Stomach (tissue), 8 donors: ENCODE measurements at regions not wholly inside any gene's neighbourhood (a gene's known extent, or its start where the extent isn't known, plus 50 kb on each side); places are given as distances from the start of the nearest gene placed in this dataset.

ENCODE experiments used
- DNase-seq, 2 donors: peaks; one replicate each; pipeline versions ENCODE4 v3.0.0 to v3.0.0-alpha.2; 2013 to 2019
- H3K27ac ChIP-seq, 5 donors: fragments of 200-600 bp in 4 of 5; sonication (generic) in 4 of 5; one replicate each; pipeline ENCODE4 v1.5.1; 2013 to 2019; ENCODE audit warnings: mild to moderate bottlenecking in 1 of 5, moderate library complexity in 1 of 5
- H3K27me3 ChIP-seq, 3 donors: fragments of 200-600 bp; sonication (generic); one replicate each; pipeline ENCODE4 v1.5.1; 2017 to 2019; ENCODE audit warnings: mixed run types in 1 of 3
- H3K36me3 ChIP-seq, 4 donors: fragments of 200-600 bp; sonication (generic); 1 replicate in 3 of 4; 2 replicates in 1 of 4; pipeline ENCODE4 v1.5.1; 2016 to 2019
- H3K4me1 ChIP-seq, 4 donors: fragments of 200-600 bp; sonication (generic); one replicate each; pipeline ENCODE4 v1.5.1; 2016 to 2019
- H3K4me3 ChIP-seq, 4 donors: fragments of 200-600 bp; sonication (generic) in 3 of 4; one replicate each; pipeline ENCODE4 v1.5.1; 2016 to 2019; ENCODE audit warnings: mild to moderate bottlenecking in 1 of 4
- H3K9me3 ChIP-seq, 4 donors: fragments of 200-600 bp; sonication (generic); one replicate each; pipeline ENCODE4 v1.5.1; 2016 to 2019
- CTCF ChIP-seq, 7 experiments: fragments of 450-650 bp in 4 of 7; fragments of 200-600 bp in 3 of 7; sonication (generic) in 3 of 7; IDR thresholded peaks; one replicate each; pipeline ENCODE4 v1.5.1; 2016 to 2019; ENCODE audit warnings: antibody characterized with exemption in 7 of 7, control low read depth in 2 of 7, mild to moderate bottlenecking in 1 of 7
- EP300 ChIP-seq: sonication (generic); formaldehyde crosslinking; IDR thresholded peaks from one replicate; pipeline ENCODE4 v1.6.1; 2017; ENCODE audit warnings: antibody characterized with exemption
- POLR2A ChIP-seq, 4 donors: fragments of 450-650 bp; IDR thresholded peaks; one replicate each; pipeline ENCODE4 v1.6.1; 2016; ENCODE audit warnings: antibody characterized with exemption in 4 of 4, control low read depth in 2 of 4, mild to moderate bottlenecking in 1 of 4, moderate library complexity in 1 of 4
- POLR2AphosphoS5 ChIP-seq, 3 donors: sonication (generic); formaldehyde crosslinking; IDR thresholded peaks; one replicate each; pipeline ENCODE4 v1.6.1; 2016; ENCODE audit warnings: antibody characterized with exemption in 3 of 3
- WGBS, 5 donors: extraction: QIAGEN DNeasy Blood & Tissue Kit in 3 of 5; methylation state at CpG; one replicate each; pipeline versions ENCODE4 v1.1.5 to v1.1.7; 2013 to 2018; 5-methylcytosine and 5-hydroxymethylcytosine counted together
- intact Hi-C: fragments of 100-400 bp; cut with DNase I; formaldehyde crosslinking; loops from one replicate; pipeline ENCODE4 v1.15.1; 2023; ENCODE audit warnings: low total_unique reads
- donor health status: healthy with polysubstance abuse.
- donor health status: Bipolar disorder and iron deficiency.
- donor health status: healthy.

DNA sequence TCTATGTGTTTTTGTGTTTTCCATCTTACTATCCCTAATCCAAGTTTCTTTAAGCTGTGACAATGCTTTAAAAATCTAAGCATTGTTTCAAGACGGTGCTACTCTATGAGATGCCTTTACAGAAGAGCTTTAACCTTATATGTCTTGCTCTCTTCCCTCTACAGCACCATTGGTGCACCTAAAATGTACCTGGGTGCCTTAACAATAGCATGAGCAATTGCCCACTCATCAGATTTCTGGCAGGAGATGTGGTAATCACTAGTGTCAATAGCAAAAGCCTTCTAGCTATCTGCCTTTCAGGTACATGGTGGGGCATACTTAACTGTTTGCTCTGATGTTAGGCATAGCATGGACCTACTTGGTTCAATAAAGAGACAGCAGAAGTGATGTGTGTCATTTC is 222.3 kb upstream of the KIF2A start:
- Histone ChIP-seq H3K36me3 (no peaks in the 10 kb centered on the region), H3K4me1 (no peaks in the 10 kb centered on the region), H3K4me3 (no peak overlapping the region), H3K27me3 (no peaks in the 10 kb centered on the region), H3K27ac (no peak overlapping the region), H3K9me3 (no peaks in the 10 kb centered on the region)
- 71 to 94% (median 87%) methylated on average over 1 of the region's 1 CpG for WGBS, 5 donors
- no peak for DNase-seq
- intact Hi-C loops: no loop called here
- TF ChIP-seq POLR2A (IDR thresholded peaks at IDR 0.05): no peak
- TF ChIP-seq CTCF (IDR thresholded peaks at IDR 0.05): no peak
- no peak for TF ChIP-seq EP300
- TF ChIP-seq POLR2AphosphoS5 (IDR thresholded peaks at IDR 0.05): no peak

GRCh38 chr5:62084391-62084790 is 221.6 kb upstream of the KIF2A start:
- H3K27ac ChIP-seq: no peak overlapping the region
- no peaks in the 10 kb centered on the region for H3K27me3 ChIP-seq
- no peaks in the 10 kb centered on the region for H3K4me1 ChIP-seq
- TF ChIP-seq POLR2A (IDR thresholded peaks at IDR 0.05) (no peak), EP300 (no peak), CTCF (IDR thresholded peaks at IDR 0.05) (no peak)
- WGBS, 5 donors: 85 to 91% (median 89%) methylated on average over 8 of the region's 8 CpGs
- no peaks in the 10 kb centered on the region for H3K9me3 ChIP-seq
- DNase-seq: no peak
- H3K36me3 ChIP-seq: no peaks in the 10 kb centered on the region
- H3K4me3 ChIP-seq: no peak overlapping the region
- intact Hi-C loops: no loop called here

GRCh38 chr5:62090953-62091352 is 215.1 kb upstream of the KIF2A start:
- Histone ChIP-seq H3K4me3 (no peak overlapping the region), H3K27ac (no peak overlapping the region), H3K4me1 (peaks cover 0 to 10% (median 2%) of the 10 kb centered on the region in 4 donors), H3K27me3 (no peaks in the 10 kb centered on the region), H3K9me3 (no peaks in the 10 kb centered on the region), H3K36me3 (no peaks in the 10 kb centered on the region)
- TF ChIP-seq CTCF (IDR thresholded peaks at IDR 0.05) (no peak), EP300 (no peak), POLR2A (IDR thresholded peaks at IDR 0.05) (no peak), POLR2AphosphoS5 (IDR thresholded peaks at IDR 0.05) (no peak)
- intact Hi-C loops: no loop called here
- no peak for DNase-seq

DNA sequence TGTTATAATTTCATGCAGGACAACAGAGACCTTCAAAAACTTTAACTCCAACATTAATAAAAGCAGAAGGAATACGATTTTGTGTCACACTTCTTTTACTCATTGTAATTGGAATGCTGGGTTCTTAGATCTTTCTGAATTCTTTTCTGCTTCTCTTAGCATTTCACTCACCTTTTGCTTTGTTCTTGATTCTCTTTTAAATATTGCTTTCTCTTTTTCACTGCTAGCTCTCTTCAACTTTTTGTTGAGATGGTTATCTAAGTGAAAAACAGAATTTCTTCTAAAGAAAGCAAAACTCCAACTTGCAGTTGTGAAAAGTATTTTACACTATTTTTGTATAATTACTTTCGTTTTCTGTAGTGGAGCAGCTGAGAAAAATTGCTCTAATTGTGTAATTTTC is 212.6 kb upstream of the KIF2A start:
- Histone ChIP-seq H3K27me3 (no peaks in the 10 kb centered on the region), H3K4me1 (peaks cover 0 to 10% (median 2%) of the 10 kb centered on the region in 4 donors), H3K9me3 (no peaks in the 10 kb centered on the region), H3K4me3 (no peak overlapping the region), H3K36me3 (no peaks in the 10 kb centered on the region), H3K27ac (no peak overlapping the region)
- TF ChIP-seq POLR2AphosphoS5 (IDR thresholded peaks at IDR 0.05) (no peak), POLR2A (IDR thresholded peaks at IDR 0.05) (no peak), CTCF (IDR thresholded peaks at IDR 0.05) (no peak), EP300 (no peak)
- WGBS, 5 donors: 34 to 57% (median 51%) methylated on average over 2 of the region's 2 CpGs
- intact Hi-C loops: no loop called here
- no peak for DNase-seq
